Sigmoid colon (tissue), 3 donors: ENCODE measurements at regions not wholly inside any gene's neighbourhood (a gene's known extent, or its start where the extent isn't known, plus 50 kb on each side); places are given as distances from the start of the nearest gene placed in this dataset.
"Not testable (repeated sequence)": the region's sequence is repeated elsewhere in the genome, so short reads cannot be mapped to it uniquely, and the experiment has no call there.

ENCODE experiments used
- POLR2A ChIP-seq, 2 donors: fragments of 450-650 bp; IDR thresholded peaks; one replicate each; pipeline ENCODE4 v1.6.1; 2016; ENCODE audit warnings: antibody characterized with exemption in 2 of 2, mild to moderate bottlenecking in 2 of 2, moderate library complexity in 2 of 2
- TF ChIP-seq, protein P1 (sequence below), 4 experiments: fragments of 450-650 bp in 3 of 4; fragments of 200-600 bp in 1 of 4; IDR thresholded peaks; one replicate each; pipeline ENCODE4 v1.5.1; 2016 to 2019; ENCODE audit warnings: antibody characterized with exemption in 4 of 4, mild to moderate bottlenecking in 3 of 4, moderate library complexity in 2 of 4

DNA sequence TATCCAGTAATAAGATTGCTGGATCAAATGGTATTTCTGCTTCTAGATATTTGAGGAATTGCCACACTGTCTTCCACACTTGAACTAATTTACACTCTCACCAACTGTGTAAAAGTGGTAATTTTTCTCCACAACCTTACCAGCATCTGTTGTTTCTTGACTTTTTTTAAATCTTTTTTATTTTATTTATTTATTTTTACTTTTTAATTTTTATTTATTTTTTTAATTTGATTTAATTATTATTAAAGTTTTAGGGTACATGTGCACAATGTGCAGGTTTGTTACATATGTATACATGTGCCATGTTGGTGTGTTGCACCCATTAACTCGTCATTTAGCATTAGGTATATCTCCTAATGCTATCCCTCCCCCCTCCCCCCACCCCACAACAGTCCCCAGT, 765.9 kb upstream of the GJE1 start:
- TF ChIP-seq, protein P1, sequence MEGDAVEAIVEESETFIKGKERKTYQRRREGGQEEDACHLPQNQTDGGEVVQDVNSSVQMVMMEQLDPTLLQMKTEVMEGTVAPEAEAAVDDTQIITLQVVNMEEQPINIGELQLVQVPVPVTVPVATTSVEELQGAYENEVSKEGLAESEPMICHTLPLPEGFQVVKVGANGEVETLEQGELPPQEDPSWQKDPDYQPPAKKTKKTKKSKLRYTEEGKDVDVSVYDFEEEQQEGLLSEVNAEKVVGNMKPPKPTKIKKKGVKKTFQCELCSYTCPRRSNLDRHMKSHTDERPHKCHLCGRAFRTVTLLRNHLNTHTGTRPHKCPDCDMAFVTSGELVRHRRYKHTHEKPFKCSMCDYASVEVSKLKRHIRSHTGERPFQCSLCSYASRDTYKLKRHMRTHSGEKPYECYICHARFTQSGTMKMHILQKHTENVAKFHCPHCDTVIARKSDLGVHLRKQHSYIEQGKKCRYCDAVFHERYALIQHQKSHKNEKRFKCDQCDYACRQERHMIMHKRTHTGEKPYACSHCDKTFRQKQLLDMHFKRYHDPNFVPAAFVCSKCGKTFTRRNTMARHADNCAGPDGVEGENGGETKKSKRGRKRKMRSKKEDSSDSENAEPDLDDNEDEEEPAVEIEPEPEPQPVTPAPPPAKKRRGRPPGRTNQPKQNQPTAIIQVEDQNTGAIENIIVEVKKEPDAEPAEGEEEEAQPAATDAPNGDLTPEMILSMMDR (IDR thresholded peaks at IDR 0.05), result not testable (repeated sequence)
- TF ChIP-seq POLR2A (IDR thresholded peaks at IDR 0.05), result not testable (repeated sequence)
